Esophagus muscularis mucosa (tissue), 4 donors: ENCODE measurements at regions not wholly inside any gene's neighbourhood (a gene's known extent, or its start where the extent isn't known, plus 50 kb on each side); places are given as distances from the start of the nearest gene placed in this dataset.
"Not testable (repeated sequence)": the region's sequence is repeated elsewhere in the genome, so short reads cannot be mapped to it uniquely, and the experiment has no call there.

Experiments
- EP300 ChIP-seq: sonication (generic); formaldehyde crosslinking; IDR thresholded peaks from one replicate; pipeline ENCODE4 v1.6.1; 2017; ENCODE audit warnings: antibody characterized with exemption
- POLR2A ChIP-seq: fragments of 450-650 bp; IDR thresholded peaks from one replicate; pipeline ENCODE4 v1.6.1; 2017; ENCODE audit warnings: antibody characterized with exemption, moderate library complexity, mild to moderate bottlenecking, low read depth
- POLR2AphosphoS5 ChIP-seq, 2 donors: sonication (generic); formaldehyde crosslinking; IDR thresholded peaks; one replicate each; pipeline ENCODE4 v1.6.1; 2017; ENCODE audit warnings: antibody characterized with exemption in 2 of 2
- TF ChIP-seq, protein P1 (sequence below), 3 experiments: fragments of 200-600 bp in 2 of 3; fragments of 450-650 bp in 1 of 3; sonication (generic) in 2 of 3; IDR thresholded peaks; one replicate each; pipeline ENCODE4 v1.5.1; 2017 to 2019; ENCODE audit warnings: antibody characterized with exemption in 3 of 3, mild to moderate bottlenecking in 2 of 3, moderate library complexity in 1 of 3

DNA sequence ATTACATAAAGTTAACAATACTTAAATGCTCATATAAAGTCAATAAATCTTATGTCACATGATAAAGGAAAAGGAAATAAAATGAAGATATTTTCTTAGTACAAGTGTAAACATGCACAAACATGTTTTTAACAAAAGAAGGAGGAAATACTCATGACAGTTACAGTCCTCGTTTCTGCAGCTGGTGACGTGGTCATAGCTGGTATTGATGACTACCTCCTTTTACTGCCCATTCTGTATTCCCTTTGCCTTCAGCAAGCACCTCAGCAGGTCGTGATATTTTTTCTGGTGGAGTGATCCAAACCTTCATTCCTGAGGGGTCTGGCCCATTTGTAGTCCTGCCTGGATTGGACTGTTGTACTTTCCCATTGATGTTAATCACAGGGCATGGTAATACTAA lies 797.5 kb upstream of the PCDH10 start:
- TF ChIP-seq, protein P1, sequence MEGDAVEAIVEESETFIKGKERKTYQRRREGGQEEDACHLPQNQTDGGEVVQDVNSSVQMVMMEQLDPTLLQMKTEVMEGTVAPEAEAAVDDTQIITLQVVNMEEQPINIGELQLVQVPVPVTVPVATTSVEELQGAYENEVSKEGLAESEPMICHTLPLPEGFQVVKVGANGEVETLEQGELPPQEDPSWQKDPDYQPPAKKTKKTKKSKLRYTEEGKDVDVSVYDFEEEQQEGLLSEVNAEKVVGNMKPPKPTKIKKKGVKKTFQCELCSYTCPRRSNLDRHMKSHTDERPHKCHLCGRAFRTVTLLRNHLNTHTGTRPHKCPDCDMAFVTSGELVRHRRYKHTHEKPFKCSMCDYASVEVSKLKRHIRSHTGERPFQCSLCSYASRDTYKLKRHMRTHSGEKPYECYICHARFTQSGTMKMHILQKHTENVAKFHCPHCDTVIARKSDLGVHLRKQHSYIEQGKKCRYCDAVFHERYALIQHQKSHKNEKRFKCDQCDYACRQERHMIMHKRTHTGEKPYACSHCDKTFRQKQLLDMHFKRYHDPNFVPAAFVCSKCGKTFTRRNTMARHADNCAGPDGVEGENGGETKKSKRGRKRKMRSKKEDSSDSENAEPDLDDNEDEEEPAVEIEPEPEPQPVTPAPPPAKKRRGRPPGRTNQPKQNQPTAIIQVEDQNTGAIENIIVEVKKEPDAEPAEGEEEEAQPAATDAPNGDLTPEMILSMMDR (IDR thresholded peaks at IDR 0.05) = not testable (repeated sequence)
- TF ChIP-seq EP300; POLR2A; POLR2AphosphoS5 (IDR thresholded peaks at IDR 0.05): not testable (repeated sequence)
